ENCODE measurements at regions not wholly inside any gene's neighbourhood (a gene's known extent, or its start where the extent isn't known, plus 50 kb on each side); places are given as distances from the start of the nearest gene placed in this dataset.

DNA sequence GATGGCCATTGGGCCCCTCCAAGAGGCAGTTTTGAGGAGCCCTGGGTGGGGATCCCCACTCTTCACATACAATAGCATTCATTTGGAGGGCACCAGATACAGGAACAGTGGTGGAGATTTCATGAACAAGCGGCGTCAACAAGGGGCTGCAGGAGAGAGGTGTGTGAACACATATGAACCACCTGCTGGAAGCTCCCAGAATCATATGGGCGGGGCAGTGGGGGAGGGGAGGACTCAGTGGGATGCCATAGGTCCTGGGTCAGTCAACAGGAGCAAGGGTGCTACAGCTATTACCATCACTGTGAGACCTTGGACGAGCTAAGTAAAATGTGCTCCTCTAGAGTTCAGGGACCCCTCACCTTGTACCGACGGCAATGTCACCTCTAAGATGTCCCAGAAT lies 100.4 kb upstream of the IRF2BP2 start:
- intact Hi-C loops (cut with micrococcal nuclease): no loop called here

DNA sequence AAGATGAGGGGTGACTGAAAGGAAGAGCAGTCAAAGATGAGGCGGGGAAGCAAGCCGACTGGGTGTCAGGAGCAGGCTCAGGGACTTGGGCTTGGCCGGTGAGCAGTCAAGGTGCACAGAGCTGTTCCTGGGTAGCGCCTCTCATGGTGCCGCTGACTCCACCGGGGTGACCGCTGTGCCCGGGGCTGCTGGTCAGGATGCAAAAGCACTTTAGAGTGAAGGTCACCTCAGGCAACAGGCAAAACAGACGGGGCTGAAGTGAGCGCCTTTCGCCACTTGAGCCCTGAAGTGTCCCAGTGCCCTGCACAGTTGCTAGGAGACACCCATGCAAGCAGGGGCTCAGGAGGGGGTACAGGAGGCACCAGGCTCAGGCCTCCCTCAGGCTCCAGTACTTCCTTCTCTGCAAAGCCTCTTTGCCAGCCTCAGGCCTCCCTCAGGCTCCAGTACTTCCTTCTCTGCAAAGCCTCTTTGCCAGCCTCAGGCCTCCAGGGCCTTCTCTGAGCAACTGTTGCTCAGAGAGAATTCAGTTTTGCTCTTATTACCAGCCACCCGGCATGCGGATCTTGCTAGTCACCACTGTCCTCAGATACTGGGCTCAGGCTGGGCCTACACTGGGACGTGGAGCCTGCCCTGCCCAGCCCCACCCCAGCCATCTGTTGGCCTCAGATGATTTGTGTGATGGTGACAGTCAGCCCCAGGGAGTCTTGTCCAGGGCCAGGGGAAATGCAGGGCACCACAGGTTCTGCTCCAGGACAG lies 99.7 kb upstream of the IRF2BP2 start:
- intact Hi-C loops (cut with micrococcal nuclease): loop anchor here (10.0 kb wide), 1 partner anchor 1985 kb away; no protein-coding TSS in a partner anchor

DNA sequence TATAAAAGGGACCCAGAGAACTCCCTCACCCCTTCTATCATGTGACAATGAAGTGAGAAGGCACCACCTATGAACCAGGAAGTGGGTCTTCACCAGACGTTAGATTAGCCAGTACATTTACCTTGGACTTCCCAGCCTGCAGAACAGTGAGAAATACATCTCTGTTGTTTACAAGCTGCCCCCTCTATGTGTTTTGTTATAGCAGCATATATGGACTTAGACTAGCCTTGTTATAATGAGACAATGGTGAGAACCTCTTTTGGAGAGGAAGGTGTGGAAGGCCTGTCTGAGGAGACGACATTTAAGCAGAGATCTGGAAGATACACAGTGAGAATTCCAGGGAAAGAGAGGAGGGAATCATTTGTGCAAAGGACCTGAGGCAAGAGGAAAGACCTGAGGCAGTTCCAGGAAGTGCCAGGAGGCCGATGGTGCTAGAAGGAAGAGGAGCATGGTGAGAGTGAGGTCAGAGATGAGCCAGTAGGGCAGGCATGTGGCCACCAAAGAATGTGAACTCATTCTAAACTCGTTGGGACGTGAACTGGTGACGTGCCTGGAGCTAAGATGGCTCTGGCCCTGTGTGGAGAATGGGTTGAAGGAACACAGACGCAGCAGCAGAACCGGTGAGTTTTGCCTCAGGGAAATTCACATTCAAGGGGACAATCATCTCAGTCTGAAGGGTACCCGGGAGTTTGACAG lies 98.9 kb upstream of the IRF2BP2 start:
- intact Hi-C loops (cut with micrococcal nuclease): loop anchor here (10.0 kb wide), 1 partner anchor 1984 kb away; no protein-coding TSS in a partner anchor

DNA sequence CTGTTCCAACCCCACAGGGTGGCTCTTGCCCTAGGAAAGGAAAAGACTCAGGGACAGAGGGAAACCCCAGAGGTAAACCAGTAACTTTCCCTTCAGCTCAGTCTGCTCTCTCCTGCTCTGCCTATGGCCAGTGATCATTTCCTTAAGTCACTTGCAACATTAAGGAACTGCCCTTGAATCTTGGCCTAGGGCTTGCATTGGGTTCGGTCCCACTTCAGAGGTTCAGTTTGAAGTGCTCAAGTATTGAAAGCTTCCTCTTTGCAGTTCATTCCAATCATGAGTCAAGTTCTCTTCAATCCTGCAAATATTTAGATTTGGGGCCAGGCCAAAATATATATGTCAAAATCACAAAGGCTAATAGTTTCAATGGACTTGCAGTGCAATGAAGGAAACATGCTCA lies 97.7 kb upstream of the IRF2BP2 start:
- intact Hi-C loops (cut with micrococcal nuclease): loop anchor here (10.0 kb wide), 1 partner anchor 1983 kb away; no protein-coding TSS in a partner anchor

DNA sequence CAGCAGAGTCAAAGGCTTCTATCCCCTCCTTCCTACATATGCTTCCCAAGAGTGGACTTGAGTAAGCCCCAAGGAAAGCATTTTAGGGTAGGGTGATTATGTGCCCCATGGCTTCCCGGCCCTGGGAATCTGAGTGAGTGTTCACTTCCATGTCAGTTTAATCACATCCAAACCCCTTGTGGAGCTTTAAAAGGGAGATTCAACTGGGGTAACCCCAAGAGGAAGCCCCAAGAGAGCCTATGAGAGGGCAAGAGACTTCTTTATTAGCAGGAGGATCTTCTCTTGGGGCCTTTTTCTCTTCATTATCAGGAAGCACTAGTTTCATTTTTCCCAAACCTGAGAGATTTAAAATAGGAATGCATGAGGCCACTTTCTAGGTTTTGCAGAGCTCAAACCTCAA lies 97.0 kb upstream of the IRF2BP2 start:
- intact Hi-C loops (cut with micrococcal nuclease): loop anchor here (10.0 kb wide), 1 partner anchor 1982 kb away; no protein-coding TSS in a partner anchor

DNA sequence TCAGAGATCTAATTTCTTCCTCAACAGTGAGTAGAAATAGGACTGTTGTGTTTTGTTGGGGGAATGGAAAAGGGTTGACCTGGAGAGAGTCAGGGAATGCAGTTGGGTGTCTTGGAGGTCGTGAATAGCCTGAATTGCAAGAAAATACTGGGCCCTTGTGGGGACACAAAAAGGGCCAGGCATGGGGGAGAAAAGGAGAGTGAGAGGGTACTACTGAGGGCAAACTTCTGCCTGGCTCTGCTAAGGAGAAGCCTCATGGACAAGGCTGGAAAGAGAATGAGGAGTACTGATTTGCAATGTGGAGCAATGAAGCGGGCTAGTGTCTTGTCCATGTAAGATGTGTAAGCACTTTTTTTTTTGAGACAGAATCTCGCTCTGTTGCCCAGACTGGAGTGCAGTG lies 96.2 kb upstream of the IRF2BP2 start:
- intact Hi-C loops (cut with micrococcal nuclease): loop anchor here (10.0 kb wide), 1 partner anchor 1981 kb away; no protein-coding TSS in a partner anchor

DNA sequence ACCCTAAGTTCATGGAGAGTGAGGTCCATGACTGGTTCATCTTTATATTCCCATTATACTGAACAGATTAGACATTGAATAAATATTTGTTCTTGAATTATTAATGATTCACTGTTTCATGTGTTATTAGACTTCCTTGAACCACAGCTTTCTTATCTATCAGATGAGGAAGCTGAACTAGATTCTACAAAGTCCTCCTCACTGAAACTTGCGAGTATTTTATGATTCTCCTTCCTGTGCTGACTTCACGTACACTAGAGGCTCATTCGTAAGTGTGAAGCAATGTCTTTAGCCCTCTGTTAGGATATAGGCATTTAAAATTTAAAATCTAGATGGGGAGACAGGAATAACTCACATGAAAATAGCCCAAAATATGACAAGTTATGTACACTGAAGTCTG lies 95.6 kb upstream of the IRF2BP2 start:
- intact Hi-C loops (cut with micrococcal nuclease): loop anchor here (10.0 kb wide), 1 partner anchor 1981 kb away; no protein-coding TSS in a partner anchor

DNA sequence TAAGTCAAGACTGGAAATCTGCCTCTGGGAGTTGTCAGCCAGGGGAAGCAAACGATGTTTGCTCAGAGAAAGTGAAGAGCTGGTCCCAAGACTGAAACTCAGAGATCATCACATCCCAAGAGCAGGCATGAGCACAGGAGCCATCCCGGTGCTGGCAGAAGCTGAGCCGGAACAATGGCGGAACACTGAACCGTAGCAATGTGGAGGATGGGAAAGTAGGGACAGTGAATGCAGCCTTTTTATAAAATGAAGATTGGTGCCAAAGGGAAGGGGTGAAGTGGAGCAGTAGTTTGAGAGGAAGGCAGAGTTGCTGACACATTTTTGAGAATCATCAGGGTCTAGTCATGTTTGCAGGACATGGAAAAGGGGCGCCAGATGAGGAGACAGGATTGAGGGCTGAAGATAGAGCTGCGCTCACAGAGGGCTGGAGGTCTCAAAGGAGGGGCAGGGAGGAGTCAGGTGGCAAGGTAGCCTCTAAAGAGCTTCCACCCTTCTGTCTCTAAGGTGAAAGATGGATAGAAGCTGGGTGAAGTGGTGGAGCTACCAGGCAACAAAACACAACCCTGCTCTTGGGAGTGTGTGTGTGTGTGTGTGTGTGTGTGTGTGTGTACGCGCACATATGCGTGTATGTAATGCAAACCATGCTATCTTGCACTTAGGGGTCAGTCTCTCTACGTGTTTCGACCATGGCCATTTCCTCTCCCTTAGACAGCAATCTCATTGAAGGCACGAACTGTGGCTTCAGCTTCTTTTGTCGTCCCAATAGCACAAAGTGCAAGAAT lies 94.3 kb upstream of the IRF2BP2 start:
- intact Hi-C loops (cut with micrococcal nuclease): loop anchor here (5.0 to 10.0 kb wide), 2 partner anchors 77 to 1979 kb away; no protein-coding TSS in a partner anchor

DNA sequence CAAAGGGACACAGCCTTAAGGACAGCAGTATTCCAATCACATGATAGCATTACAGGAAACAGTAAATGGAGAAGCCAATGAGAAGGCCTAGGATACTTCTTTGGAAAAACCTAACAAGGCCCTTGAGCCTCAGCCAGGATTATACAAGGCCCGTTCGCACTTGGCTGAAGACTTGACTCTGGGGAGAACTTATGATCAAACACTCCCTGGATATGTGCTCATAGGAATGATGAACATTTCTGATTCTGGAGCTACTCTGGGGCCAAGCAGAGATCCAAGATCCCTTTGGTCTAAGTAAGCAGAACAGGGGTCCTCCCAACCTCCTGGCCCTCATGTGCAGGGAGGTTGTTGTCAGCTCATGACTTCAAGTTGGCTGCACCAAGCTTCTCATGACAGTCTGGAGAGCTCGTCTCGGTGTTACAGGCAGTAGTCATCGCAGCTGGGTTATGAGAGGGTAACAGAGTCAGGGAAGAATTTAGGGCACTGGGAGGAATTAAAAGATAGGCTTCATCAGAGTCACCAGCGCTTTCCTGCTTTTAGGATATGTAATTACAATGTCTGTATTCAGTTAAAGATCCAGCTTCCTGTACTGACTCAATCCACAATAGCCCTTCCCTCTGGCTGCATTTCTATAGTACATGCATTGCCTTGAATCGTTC lies 92.5 kb upstream of the IRF2BP2 start:
- intact Hi-C loops (cut with micrococcal nuclease): loop anchor here (5.0 to 10.0 kb wide), 2 partner anchors 75 to 1978 kb away; no protein-coding TSS in a partner anchor

DNA sequence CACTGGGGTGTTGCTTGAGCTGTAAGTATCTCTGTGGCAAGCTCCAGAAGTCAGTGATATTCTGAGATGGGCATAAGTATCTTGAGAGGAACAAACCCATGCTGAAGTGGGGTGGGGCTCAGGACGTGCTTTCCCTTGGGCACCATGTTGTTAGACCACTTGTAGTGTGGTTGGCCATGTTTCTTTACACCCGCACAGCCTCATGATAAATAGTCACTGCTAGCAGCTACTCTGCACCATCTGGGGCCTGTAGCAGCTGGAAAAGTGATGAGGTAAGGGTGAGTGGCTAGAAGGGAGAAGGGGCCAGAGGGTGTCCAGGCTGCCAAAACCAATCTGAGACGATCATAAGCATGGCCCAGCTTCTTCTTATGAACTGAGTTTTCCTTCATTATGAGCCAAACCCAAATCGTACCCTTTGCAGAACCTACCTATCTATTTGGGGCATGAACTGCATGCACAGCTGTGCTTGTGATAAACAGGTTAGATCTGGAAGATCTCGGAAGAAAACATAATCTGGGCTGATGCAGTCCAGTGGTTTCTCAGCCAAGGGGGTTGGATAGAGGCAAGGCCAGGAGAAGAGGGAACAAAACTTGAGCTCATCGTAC lies 91.9 kb upstream of the IRF2BP2 start:
- intact Hi-C loops (cut with micrococcal nuclease): loop anchor here (5.0 to 10.0 kb wide), 2 partner anchors 75 to 1977 kb away; no protein-coding TSS in a partner anchor

DNA sequence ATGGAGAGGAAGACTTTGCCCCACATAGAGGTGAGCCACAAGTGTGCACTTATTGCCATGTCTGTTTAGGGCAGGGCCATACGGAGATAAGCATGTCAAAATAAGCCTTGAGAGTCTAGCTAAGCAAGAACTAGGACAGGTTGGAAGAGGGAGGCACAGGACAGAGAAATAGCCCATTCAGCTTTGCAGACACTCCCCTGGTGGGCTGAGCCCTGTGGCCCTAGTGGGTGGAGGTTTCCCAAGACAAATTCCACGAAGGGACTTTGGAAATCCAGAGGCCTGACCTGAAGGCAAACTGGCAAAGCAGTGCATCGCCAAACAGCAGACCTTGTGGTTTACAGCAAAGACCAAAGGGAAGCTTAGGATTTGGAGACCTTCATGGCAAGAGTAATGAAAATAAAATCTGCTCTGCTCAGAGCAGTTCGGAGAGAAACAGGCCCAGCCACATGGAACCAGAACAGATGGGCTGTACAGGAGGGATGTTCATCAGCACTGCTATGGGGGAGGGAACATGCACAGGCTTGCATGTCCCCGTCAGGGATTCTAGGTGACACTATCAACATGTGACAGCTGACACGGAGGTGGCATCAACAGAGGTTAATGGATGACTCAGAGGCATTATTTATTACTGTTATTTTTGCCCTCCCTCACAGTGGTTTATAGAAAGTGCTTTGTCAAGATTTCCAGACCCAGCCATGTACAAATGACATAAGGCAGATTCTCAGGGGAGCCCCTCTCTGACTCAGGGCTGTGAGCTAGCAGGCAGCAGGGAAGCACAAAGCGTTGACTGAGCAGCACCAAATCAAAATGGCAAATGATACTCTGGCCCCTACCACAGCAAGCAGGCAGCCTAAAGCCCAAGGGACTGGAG lies 90.1 kb upstream of the IRF2BP2 start:
- intact Hi-C loops (cut with micrococcal nuclease): loop anchor here (5.0 to 10.0 kb wide), 2 partner anchors 73 to 1975 kb away; no protein-coding TSS in a partner anchor

DNA sequence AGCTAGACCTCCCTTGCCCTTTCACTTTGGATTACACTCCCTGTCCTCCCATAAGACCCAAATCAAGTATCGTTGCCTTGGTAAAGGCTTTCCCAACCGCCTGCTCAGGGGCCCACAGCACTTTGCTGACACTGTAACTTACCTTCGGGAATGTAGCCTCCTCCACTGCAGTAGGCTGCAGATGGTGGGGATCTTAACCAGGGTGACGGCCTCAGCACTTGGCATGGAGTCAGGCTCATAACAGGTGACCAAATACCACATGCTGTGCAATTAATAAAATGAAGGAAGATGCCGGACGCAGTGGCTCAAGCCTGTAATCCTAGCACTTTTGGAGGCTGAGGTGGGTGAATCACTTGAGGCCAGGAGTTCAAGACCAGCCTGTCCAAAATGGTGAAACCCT lies 88.7 kb upstream of the IRF2BP2 start:
- intact Hi-C loops (cut with micrococcal nuclease): no loop called here

DNA sequence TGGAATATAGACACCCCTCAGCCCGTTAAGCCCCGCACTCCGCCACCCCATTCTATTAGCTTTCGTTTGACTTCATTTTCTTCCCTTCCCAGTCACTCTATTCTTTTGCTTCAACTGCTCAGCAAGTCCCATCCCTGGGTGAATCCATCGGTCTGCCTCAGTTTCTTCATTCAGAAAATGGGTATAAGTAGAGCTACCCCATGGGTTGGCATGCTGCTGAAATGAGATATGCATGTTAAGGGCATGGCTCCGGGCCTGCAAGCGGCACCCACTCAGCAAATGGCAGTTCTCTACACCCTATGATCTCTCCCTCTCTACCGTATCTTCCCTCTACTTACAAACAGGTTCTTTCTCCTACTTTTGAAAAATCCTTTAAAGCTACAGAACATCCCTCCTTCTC lies 87.8 kb upstream of the IRF2BP2 start:
- intact Hi-C loops (cut with micrococcal nuclease): no loop called here

DNA sequence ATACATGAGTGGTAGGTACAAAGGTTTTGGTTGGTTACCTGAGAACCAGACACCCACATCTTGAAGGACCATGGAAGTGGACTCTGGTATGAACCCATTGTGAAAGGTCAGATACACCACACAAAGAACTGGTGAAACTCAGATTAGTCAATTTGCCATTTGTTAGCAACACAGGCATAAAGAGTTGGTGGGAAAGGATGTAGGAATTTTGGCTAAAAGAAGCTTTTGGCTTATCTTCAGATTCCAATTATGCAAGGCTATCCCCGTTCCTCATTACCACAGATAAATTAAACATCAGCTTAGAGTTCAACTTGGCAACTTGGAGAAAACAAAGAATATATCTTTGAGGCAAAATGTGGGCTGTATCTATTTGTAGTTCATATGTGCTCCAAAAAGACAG lies 87.0 kb upstream of the IRF2BP2 start:
- intact Hi-C loops (cut with micrococcal nuclease): no loop called here

DNA sequence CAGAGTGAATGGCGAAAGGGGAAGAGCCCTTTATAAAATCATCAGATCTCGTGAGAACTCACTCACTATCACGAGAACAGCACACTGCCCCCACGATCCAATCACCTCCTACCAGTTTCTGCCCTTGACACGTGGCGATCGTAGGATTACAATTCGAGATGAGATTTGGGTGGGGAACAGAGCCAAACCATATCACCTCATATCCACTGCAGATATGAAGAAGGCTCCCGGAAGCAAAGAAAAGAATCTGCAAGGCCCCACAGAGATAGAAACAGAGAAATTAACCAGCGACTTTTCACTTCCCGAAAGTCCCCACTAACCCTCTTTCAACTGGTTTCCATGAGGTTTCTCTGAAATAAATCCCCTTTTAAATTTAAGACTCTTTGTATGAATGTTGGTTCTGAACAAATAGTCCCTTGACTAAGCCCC lies 86.2 kb upstream of the IRF2BP2 start:
- intact Hi-C loops (cut with micrococcal nuclease): no loop called here

DNA sequence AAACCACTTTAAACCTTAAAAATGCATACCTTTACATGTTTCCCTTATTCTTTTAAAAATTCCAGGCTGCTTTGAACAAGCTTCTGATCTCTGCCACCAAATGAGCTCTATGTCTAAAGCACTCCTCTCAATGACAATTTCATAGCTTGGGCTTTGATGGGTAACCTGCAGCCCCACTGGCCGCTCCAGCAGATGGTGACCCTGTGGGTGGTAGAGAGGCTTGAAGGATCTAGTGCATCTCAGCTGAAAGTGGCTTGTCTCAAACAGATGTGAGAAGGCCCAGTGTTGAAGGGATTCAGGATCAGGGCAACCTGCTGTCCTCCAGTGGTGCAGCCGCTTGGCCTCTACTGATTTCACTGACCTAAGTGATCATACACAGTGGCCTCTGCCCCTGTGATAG lies 84.7 kb upstream of the IRF2BP2 start:
- intact Hi-C loops (cut with micrococcal nuclease): no loop called here

DNA sequence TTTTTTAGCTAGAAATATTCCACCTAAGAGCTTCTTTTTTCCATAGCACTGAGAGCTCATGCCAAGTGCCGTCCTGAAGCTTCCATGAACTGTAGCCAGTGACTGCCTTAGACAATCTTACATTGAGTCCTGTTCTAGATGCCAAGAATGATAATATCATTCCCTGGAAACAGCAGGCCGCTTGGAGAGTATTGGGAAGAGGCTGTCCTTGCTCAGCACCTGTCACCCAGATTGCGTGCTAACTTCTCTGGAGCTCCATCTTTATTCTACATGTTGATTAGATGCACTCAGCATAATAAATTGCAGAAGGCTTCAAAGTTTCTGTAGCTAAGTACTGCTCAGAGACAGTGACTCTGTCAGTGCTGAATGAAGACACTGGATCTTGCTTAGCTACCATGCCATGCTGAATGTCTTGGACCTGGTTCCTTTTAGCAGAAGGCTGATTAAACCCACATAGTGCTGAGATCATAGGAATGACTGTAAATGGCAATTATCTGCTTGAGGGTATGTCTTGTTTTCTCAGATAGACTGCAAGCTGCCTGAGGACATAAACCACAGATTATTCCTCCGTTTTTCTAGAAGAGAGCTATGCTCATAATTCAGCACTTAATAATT lies 83.1 kb upstream of the IRF2BP2 start:
- intact Hi-C loops (cut with micrococcal nuclease): no loop called here

DNA sequence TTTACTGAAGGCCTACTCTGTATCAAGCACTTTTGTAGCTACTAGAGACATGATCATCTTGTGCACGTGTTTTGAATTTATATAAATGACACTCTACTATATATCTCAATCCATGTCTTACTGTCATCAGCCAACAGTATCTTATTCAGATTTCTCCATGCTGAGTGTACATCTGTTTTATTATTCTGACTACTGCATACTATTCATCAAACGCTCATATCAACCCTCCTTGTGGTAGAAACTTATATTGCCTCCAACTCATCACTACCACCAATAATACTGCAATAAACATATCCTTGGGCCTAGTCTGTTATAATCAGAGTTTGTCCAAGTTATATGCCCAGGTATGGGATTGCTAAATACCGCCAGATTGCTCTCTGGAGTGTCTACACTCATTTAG lies 81.6 kb upstream of the IRF2BP2 start:
- intact Hi-C loops (cut with micrococcal nuclease): no loop called here

DNA sequence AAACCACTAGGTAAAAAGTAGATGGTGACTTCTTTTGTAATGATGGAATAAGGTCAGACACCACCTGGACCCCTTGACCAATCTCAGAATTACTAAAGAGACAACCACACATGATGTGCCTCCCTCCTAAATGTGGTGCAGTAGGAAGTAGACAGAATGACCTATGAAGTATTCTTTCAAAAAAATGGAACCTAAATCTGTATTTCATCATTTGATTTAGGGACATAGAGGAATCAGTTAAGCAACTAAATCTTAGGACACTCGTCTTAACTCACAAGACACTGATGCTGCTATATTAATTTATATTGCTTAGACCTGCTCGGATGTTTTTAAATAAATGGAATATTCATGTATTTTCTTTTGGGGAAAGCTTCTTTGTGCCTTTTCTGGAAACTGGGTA lies 80.9 kb upstream of the IRF2BP2 start:
- intact Hi-C loops (cut with micrococcal nuclease): no loop called here

Data from T-helper 1 cell treated with Interleukin-12 subunit alpha and Interleukin-12 subunit beta and Interleukin-4 antibody, amounts not matched to agents 30 ng/mL and 1 ng/mL, for 36 hours (primary cell).